Bronchial epithelial cell (primary cell): ENCODE measurements at regions not wholly inside any gene's neighbourhood (a gene's known extent, or its start where the extent isn't known, plus 50 kb on each side); places are given as distances from the start of the nearest gene placed in this dataset.

Experiments
- DNase-seq: peaks from one replicate; pipeline ENCODE4 v3.0.0-alpha.2; 2010; ENCODE audit warnings: low read depth
- FAIRE-seq: peaks from 2 replicates; lab custom pipeline; 2011; peaks lifted over from hg19 to GRCh38; lab: Jason Lieb, UNC
- H3K27me3 ChIP-seq: 2 replicates; pipeline ENCODE4 v1.5.1; 2011; ENCODE audit warnings: low read length; ENCODE audit not compliant: control insufficient read depth, insufficient read depth
- H3K36me3 ChIP-seq: 2 replicates; pipeline ENCODE4 v1.5.1; 2011; ENCODE audit warnings: low read length; ENCODE audit not compliant: control insufficient read depth, insufficient read depth
- H3K4me3 ChIP-seq: 2 replicates; pipeline ENCODE4 v1.5.1; 2011; ENCODE audit warnings: mild to moderate bottlenecking, low read depth, low read length, control low read depth
- CTCF ChIP-seq: IDR thresholded peaks from 2 replicates; pipeline ENCODE4 v1.5.1; 2011; ENCODE audit warnings: mild to moderate bottlenecking, moderate library complexity, low read length, control low read depth, inconsistent platforms; ENCODE audit not compliant: insufficient read depth, severe bottlenecking

GRCh38 chr4:79609817-79610216 is 201.8 kb upstream of the GK2 start:
- DNase-seq (no peak), FAIRE-seq (no peak)
- H3K4me3 ChIP-seq, result no peak overlapping the region
- TF ChIP-seq CTCF, result no peak
- H3K36me3 ChIP-seq, result no peaks in the 10 kb centered on the region
- no peaks in the 10 kb centered on the region for H3K27me3 ChIP-seq

GRCh38 chr4:79607979-79608378 is 200.0 kb upstream of the GK2 start:
- Histone ChIP-seq H3K4me3 (no peak overlapping the region), H3K27me3 (no peaks in the 10 kb centered on the region), H3K36me3 (no peaks in the 10 kb centered on the region)
- DNase-seq (no peak), FAIRE-seq (no peak)
- TF ChIP-seq CTCF, result no peak

GRCh38 chr4:79604152-79604551 is 196.1 kb upstream of the GK2 start:
- Histone ChIP-seq H3K4me3 (no peak overlapping the region), H3K27me3 (no peaks in the 10 kb centered on the region), H3K36me3 (no peaks in the 10 kb centered on the region)
- TF ChIP-seq CTCF, result no peak
- DNase-seq (no peak), FAIRE-seq (no peak)

- TF ChIP-seq CTCF, result no peak
- no peak overlapping the region for H3K4me3 ChIP-seq
- DNase-seq (no peak), FAIRE-seq (no peak)
- no peaks in the 10 kb centered on the region for H3K36me3 ChIP-seq
- H3K27me3 ChIP-seq, result no peaks in the 10 kb centered on the region
Observed at GRCh38 chr4:79603681-79604080, 195.7 kb upstream of the GK2 start.

- H3K4me3 ChIP-seq, result no peak overlapping the region
- H3K27me3 ChIP-seq, result no peaks in the 10 kb centered on the region
- DNase-seq, result no peak
- H3K36me3 ChIP-seq, result no peaks in the 10 kb centered on the region
- no peak for TF ChIP-seq CTCF
- peak; percentile 47 for FAIRE-seq
Observed at GRCh38 chr4:79599691-79600090, 191.7 kb upstream of the GK2 start.

- DNase-seq (no peak), FAIRE-seq (no peak)
- no peak for TF ChIP-seq CTCF
- Histone ChIP-seq H3K36me3 (no peaks in the 10 kb centered on the region), H3K4me3 (no peak overlapping the region), H3K27me3 (no peaks in the 10 kb centered on the region)
Observed at GRCh38 chr4:79598801-79599200, 190.8 kb upstream of the GK2 start.
